ENCODE measurements at regions not wholly inside any gene's neighbourhood (a gene's known extent, or its start where the extent isn't known, plus 50 kb on each side); places are given as distances from the start of the nearest gene placed in this dataset.
"Not testable (repeated sequence)": the region's sequence is repeated elsewhere in the genome, so short reads cannot be mapped to it uniquely, and the experiment has no call there.

- DNase-seq (ENCODE audit: low read depth in 2 of 3, low spot score in 2 of 3) = no peak
These were observed 74.3 kb upstream of the P2RY1 start for GRCh38 chr3:152760591-152760990.

- no peak for DNase-seq (ENCODE audit: low read depth in 2 of 3, low spot score in 2 of 3)
These were observed 66.5 kb upstream of the P2RY1 start for GRCh38 chr3:152768478-152768877.

GRCh38 chr3:152769523-152769922 lies 65.4 kb upstream of the P2RY1 start:
- peak in 1 of 3 donors; percentile 4 for DNase-seq (ENCODE audit: low read depth in 2 of 3, low spot score in 2 of 3)

- no peak for DNase-seq (ENCODE audit: low read depth in 2 of 3, low spot score in 2 of 3)
These were observed 64.6 kb upstream of the P2RY1 start for GRCh38 chr3:152770296-152770695.

- DNase-seq (ENCODE audit: low read depth in 2 of 3, low spot score in 2 of 3) = no peak
These were observed 63.8 kb upstream of the P2RY1 start for GRCh38 chr3:152771120-152771519.

- DNase-seq (ENCODE audit: low read depth in 2 of 3, low spot score in 2 of 3) = no peak
These were observed 62.2 kb upstream of the P2RY1 start for GRCh38 chr3:152772674-152773225.

- DNase-seq (ENCODE audit: low read depth in 2 of 3, low spot score in 2 of 3) = no peak
These were observed 61.3 kb upstream of the P2RY1 start for GRCh38 chr3:152773633-152774032.

GRCh38 chr3:152774230-152774629 lies 60.7 kb upstream of the P2RY1 start:
- not testable (repeated sequence) for DNase-seq (ENCODE audit: low read depth in 2 of 3, low spot score in 2 of 3)

GRCh38 chr3:152778022-152778421 lies 56.9 kb upstream of the P2RY1 start:
- DNase-seq (ENCODE audit: low read depth in 2 of 3, low spot score in 2 of 3) = no peak

- no peak for DNase-seq (ENCODE audit: low read depth in 2 of 3, low spot score in 2 of 3)
These were observed 55.3 kb upstream of the P2RY1 start for GRCh38 chr3:152779653-152780052.

- DNase-seq (ENCODE audit: low read depth in 2 of 3, low spot score in 2 of 3) = no peak
These were observed 54.4 kb upstream of the P2RY1 start for GRCh38 chr3:152780553-152780952.

- DNase-seq (ENCODE audit: low read depth in 2 of 3, low spot score in 2 of 3) = no peak
These were observed 49.9 kb upstream of the P2RY1 start for GRCh38 chr3:152785051-152785450.

Measured in hematopoietic multipotent progenitor cell (in vitro differentiated cells).